Karpas-422 (cell line): ENCODE measurements at regions not wholly inside any gene's neighbourhood (a gene's known extent, or its start where the extent isn't known, plus 50 kb on each side); places are given as distances from the start of the nearest gene placed in this dataset.

Source experiments
- DNase-seq: peaks from one replicate; pipeline ENCODE4 v3.0.0-alpha.2; 2015
- H2AFZ ChIP-seq: fragments of 200-600 bp; sonication (generic); 2 replicates; pipeline ENCODE4 v1.6.1; 2014; ENCODE audit warnings: antibody characterized with exemption, low read length, mixed read lengths
- H3K27ac ChIP-seq: fragments of 200-600 bp; sonication (generic); 2 replicates; pipeline ENCODE4 v1.5.1; 2014; ENCODE audit warnings: mild to moderate bottlenecking, low read length, moderate library complexity
- H3K27me3 ChIP-seq: fragments of 200-600 bp; sonication (generic); 2 replicates; pipeline ENCODE4 v1.6.1; 2014; ENCODE audit warnings: low read length, mixed read lengths
- H3K36me3 ChIP-seq: fragments of 200-600 bp; sonication (generic); 2 replicates; pipeline ENCODE4 v1.6.1; 2014; ENCODE audit warnings: low read length, mixed read lengths; ENCODE audit not compliant: insufficient read depth
- H3K4me1 ChIP-seq: fragments of 200-600 bp; sonication (generic); 2 replicates; pipeline ENCODE4 v1.6.1; 2014; ENCODE audit warnings: mild to moderate bottlenecking, low read length, mixed read lengths
- H3K4me2 ChIP-seq: fragments of 200-600 bp; sonication (generic); 2 replicates; pipeline ENCODE4 v1.6.1; 2014; ENCODE audit warnings: low read length, low read depth, mild to moderate bottlenecking; ENCODE audit not compliant: poor library complexity, severe bottlenecking
- H3K4me3 ChIP-seq: fragments of 200-600 bp; sonication (generic); 2 replicates; pipeline ENCODE4 v1.5.1; 2014; ENCODE audit warnings: mild to moderate bottlenecking, antibody characterized with exemption, low read length, mixed read lengths
- H3K79me2 ChIP-seq: fragments of 200-600 bp; sonication (generic); 2 replicates; pipeline ENCODE4 v1.6.1; 2014; ENCODE audit warnings: mild to moderate bottlenecking, low read length, mixed read lengths
- H3K9ac ChIP-seq: fragments of 200-600 bp; sonication (generic); 2 replicates; pipeline ENCODE4 v1.6.0; 2014; ENCODE audit warnings: low read length
- H3K9me2 ChIP-seq: fragments of 200-600 bp; sonication (generic), shearing (Covaris generic); replicated peaks from 2 replicates; pipeline ENCODE4 v1.6.0; 2014; ENCODE audit warnings: mild to moderate bottlenecking, low read length, moderate library complexity; ENCODE audit not compliant: insufficient read depth
- H3K9me3 ChIP-seq: fragments of 300-700, 200-600 bp; sonication (generic); 2 replicates; pipeline ENCODE4 v1.6.1; 2014; ENCODE audit warnings: low read length, mixed read lengths
- H4K20me1 ChIP-seq: fragments of 200-600 bp; sonication (generic); 2 replicates; pipeline ENCODE4 v1.6.1; 2014; ENCODE audit warnings: mild to moderate bottlenecking, antibody characterized with exemption, low read length, low read depth; ENCODE audit not compliant: insufficient read depth

DNA sequence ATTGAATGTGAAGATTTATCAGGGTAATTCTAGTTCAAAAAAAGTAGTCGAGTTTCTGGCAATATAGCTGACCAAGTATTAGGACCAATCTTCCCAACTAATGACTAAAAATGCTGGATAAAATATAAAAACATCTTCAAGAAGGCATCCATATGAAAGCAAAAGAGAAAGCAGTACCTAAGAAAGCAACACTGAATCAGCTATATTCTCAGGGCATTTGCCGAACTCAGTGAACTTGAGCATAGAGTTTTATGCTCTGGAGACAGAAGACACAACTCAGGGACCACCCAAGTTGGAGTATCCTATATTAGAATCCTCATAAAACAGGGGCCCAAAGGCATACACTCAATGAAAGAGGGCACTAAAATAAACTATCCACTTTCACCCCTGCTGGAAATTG lies 103.7 kb upstream of the HNRNPA3 start:
- H3K4me2 ChIP-seq = no peak overlapping the region
- H3K27ac ChIP-seq = no peak overlapping the region
- H3K9me2 ChIP-seq = no peaks in the 10 kb centered on the region
- DNase-seq = no peak
- no peaks in the 10 kb centered on the region for H3K9me3 ChIP-seq
- no peak overlapping the region for H2AFZ ChIP-seq
- no peaks in the 10 kb centered on the region for H3K79me2 ChIP-seq
- H3K4me1 ChIP-seq = no peaks in the 10 kb centered on the region
- H3K27me3 ChIP-seq = no peaks in the 10 kb centered on the region
- no peak overlapping the region for H3K9ac ChIP-seq
- H4K20me1 ChIP-seq = no peaks in the 10 kb centered on the region
- H3K36me3 ChIP-seq = no peaks in the 10 kb centered on the region
- H3K4me3 ChIP-seq = no peak overlapping the region

DNA sequence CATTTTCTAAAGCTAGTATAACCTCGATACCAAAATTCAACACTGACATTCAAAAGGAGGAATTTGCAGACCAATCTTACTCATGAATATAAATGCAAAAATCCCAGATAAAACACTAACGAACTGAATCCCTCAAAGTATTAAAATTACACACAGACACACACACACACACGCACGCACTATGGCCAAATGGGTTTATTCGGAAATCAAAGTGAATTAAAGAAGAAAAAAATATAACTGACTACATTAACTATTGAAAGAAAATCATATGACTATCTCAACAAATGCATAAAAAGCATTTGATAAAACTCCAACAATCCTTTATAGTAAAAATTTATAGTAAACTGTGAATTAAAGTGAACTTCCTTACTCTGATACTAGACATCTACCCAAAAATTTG lies 97.9 kb upstream of the HNRNPA3 start:
- H3K27ac ChIP-seq = no peak overlapping the region
- no peaks in the 10 kb centered on the region for H3K79me2 ChIP-seq
- no peak for DNase-seq
- H3K9ac ChIP-seq = no peak overlapping the region
- no peaks in the 10 kb centered on the region for H3K9me2 ChIP-seq
- no peak overlapping the region for H2AFZ ChIP-seq
- no peaks in the 10 kb centered on the region for H3K9me3 ChIP-seq
- no peaks in the 10 kb centered on the region for H4K20me1 ChIP-seq
- no peaks in the 10 kb centered on the region for H3K36me3 ChIP-seq
- no peak overlapping the region for H3K4me2 ChIP-seq
- H3K4me1 ChIP-seq = no peaks in the 10 kb centered on the region
- no peaks in the 10 kb centered on the region for H3K27me3 ChIP-seq
- H3K4me3 ChIP-seq = no peak overlapping the region

DNA sequence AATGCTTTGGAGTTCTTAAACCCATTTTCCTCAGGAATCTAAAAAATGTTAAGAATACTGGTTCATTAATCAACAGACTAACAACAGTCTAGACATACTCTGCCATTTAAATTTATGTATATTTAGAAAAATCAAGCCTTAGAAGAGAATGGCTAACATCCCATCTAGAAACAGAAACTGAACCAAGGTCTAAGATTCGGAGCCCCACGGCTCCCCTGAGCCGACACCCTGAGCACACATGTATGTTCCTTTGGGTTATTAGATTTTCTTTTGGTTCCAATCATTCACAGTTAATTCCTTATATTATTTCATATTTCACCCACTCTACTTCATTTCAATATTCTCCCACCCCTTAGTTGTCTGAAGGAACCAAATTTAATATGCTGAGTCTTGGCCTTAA lies 94.8 kb upstream of the HNRNPA3 start:
- H3K27ac ChIP-seq = no peak overlapping the region
- no peaks in the 10 kb centered on the region for H3K27me3 ChIP-seq
- no peak overlapping the region for H2AFZ ChIP-seq
- no peaks in the 10 kb centered on the region for H3K9me2 ChIP-seq
- no peaks in the 10 kb centered on the region for H3K4me1 ChIP-seq
- H4K20me1 ChIP-seq = no peaks in the 10 kb centered on the region
- no peaks in the 10 kb centered on the region for H3K79me2 ChIP-seq
- no peaks in the 10 kb centered on the region for H3K9me3 ChIP-seq
- no peak overlapping the region for H3K4me3 ChIP-seq
- no peak for DNase-seq
- no peak overlapping the region for H3K4me2 ChIP-seq
- no peaks in the 10 kb centered on the region for H3K36me3 ChIP-seq
- H3K9ac ChIP-seq = no peak overlapping the region

DNA sequence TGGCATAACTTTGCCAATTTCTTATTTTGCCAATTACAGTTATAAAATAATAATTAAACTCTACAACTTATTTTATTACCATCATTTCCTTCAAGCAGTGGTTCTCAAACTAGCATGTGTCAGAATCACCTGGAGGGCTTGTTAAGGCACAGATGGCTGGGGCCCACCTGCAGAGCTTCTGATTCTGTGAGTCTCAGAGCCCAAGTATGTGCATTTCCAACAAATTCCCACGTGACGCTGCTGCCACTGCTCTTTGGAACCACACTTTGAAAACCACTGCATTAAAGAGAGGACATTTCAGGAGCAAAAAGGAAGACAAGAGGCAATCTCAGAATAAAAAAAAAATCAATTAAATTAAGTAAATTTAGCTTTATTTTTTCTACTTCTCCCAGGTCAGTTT lies 94.0 kb upstream of the HNRNPA3 start:
- Histone ChIP-seq H3K9ac (no peak overlapping the region), H3K36me3 (no peaks in the 10 kb centered on the region), H2AFZ (no peak overlapping the region), H3K27me3 (no peaks in the 10 kb centered on the region), H3K9me3 (no peaks in the 10 kb centered on the region), H3K4me3 (no peak overlapping the region), H3K79me2 (no peaks in the 10 kb centered on the region), H3K9me2 (no peaks in the 10 kb centered on the region), H3K4me2 (no peak overlapping the region), H4K20me1 (no peaks in the 10 kb centered on the region), H3K27ac (no peak overlapping the region), H3K4me1 (no peaks in the 10 kb centered on the region)
- DNase-seq = no peak

DNA sequence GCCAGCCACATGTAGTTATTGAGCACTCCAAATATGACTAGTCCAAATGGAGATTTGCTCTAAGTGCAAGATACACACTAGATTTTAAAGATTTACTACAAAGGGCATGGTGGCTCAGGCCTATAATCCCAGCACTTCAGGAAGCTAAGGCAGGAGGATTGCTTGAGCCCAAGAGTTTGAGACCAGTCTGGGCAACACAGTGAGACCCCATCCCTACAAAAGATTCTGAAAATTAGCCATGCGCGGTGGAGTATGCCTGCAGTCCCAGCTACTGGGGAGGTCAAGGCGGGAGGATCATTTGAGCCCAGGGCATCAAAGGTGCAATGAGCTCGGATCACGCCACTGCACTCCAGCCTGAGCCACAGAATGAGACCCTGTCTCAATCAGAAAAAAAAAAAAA lies 93.5 kb upstream of the HNRNPA3 start:
- Histone ChIP-seq H3K4me2 (no peak overlapping the region), H3K27me3 (no peaks in the 10 kb centered on the region), H3K27ac (no peak overlapping the region), H3K4me3 (no peak overlapping the region), H3K79me2 (no peaks in the 10 kb centered on the region), H3K36me3 (no peaks in the 10 kb centered on the region), H3K4me1 (no peaks in the 10 kb centered on the region), H2AFZ (no peak overlapping the region), H4K20me1 (no peaks in the 10 kb centered on the region), H3K9me3 (no peaks in the 10 kb centered on the region), H3K9me2 (no peaks in the 10 kb centered on the region), H3K9ac (no peak overlapping the region)
- no peak for DNase-seq

DNA sequence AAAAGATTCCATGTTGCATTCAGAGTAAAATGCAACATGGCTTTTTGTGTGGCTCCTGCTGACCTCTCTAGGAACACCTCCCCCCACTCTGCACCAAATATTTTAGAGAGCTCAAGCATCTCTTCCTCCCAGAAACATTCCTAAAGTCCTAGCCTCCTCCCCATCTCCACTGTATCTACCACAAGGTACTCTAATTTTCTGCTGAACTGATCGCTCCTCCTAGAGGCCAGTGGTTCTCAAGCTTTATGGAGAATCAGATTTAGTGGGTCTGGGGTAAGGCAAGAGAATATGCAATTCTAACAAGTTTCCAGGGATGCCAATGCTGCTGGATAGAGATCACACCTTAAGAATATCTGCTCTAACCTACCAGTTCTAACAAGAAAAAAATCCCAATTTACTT lies 89.5 kb upstream of the HNRNPA3 start:
- Histone ChIP-seq H3K4me2 (no peak overlapping the region), H3K4me3 (no peak overlapping the region), H3K36me3 (no peaks in the 10 kb centered on the region), H3K27ac (no peak overlapping the region), H3K9me3 (no peaks in the 10 kb centered on the region), H2AFZ (no peak overlapping the region), H3K4me1 (no peaks in the 10 kb centered on the region), H4K20me1 (no peaks in the 10 kb centered on the region), H3K9me2 (no peaks in the 10 kb centered on the region), H3K79me2 (no peaks in the 10 kb centered on the region), H3K9ac (no peak overlapping the region), H3K27me3 (no peaks in the 10 kb centered on the region)
- DNase-seq = no peak

DNA sequence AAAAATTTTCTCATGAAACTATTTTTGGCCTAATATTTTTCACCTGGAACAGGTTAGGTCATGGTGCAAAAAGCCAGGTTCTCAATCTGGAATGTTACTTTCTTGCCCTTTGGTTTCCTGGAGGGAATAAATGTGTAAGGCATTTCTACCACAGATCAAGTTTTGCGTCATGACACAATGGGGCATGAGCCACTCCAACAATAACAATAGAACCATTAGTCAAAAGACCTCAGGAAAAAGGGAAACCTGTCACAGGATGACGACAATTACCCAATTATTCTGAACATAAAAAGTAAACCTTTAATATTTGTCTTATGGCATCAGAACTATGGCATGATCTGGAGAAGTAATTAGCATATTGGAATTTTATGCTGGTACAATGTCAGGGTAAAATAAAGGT lies 88.2 kb upstream of the HNRNPA3 start:
- H2AFZ ChIP-seq = no peak overlapping the region
- H3K9ac ChIP-seq = no peak overlapping the region
- no peaks in the 10 kb centered on the region for H3K4me1 ChIP-seq
- no peaks in the 10 kb centered on the region for H3K9me2 ChIP-seq
- no peaks in the 10 kb centered on the region for H3K36me3 ChIP-seq
- no peak overlapping the region for H3K4me3 ChIP-seq
- H3K4me2 ChIP-seq = no peak overlapping the region
- no peaks in the 10 kb centered on the region for H3K27me3 ChIP-seq
- no peaks in the 10 kb centered on the region for H3K9me3 ChIP-seq
- H4K20me1 ChIP-seq = no peaks in the 10 kb centered on the region
- no peak for DNase-seq
- H3K27ac ChIP-seq = no peak overlapping the region
- no peaks in the 10 kb centered on the region for H3K79me2 ChIP-seq

DNA sequence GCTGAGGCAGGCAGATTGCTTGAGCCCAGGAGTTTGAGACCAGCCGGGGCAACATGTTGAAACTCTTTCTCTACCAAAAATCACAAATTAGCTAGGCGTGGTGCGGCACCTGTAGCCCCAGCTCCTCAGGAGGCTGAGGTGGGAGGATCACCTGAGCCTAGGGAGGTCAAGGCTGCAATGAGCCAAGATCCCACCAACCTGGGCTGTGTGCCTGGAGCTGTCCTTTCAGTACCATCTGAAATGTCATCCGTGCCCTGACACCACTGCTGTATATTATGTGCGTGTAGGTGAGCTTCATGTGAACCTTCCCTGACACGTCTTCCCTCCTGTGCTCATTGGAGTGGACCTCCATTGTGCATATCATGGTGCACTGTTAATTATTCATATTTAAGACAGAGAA lies 84.8 kb upstream of the HNRNPA3 start:
- H3K9ac ChIP-seq = no peak overlapping the region

DNA sequence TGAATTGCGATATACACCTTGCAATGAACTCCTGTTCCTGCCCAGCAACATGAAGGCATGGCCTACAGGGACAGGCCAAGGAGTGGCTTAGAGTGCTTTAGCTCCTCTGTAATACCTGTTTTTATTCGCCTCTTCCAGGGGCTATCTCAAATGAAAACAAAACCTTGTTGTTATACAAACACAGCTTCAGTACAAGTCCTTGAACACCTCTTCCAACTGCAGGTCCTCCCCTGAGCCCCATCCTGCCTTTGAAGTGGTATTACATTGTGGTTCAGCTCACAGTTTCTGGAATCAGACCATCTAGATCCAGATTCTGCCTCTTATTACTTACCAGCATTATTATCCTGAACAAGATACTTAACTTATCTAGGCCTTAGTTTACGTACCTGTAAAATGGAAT lies 83.0 kb upstream of the HNRNPA3 start:
- Histone ChIP-seq H3K36me3 (no peaks in the 10 kb centered on the region), H3K4me3 (no peak overlapping the region), H3K27ac (no peak overlapping the region), H3K4me2 (no peak overlapping the region), H3K27me3 (no peaks in the 10 kb centered on the region), H3K79me2 (no peaks in the 10 kb centered on the region), H3K9me3 (no peaks in the 10 kb centered on the region), H4K20me1 (no peaks in the 10 kb centered on the region), H2AFZ (no peak overlapping the region), H3K9ac (no peak overlapping the region), H3K9me2 (no peaks in the 10 kb centered on the region), H3K4me1 (no peaks in the 10 kb centered on the region)
- DNase-seq = no peak

More for the DNA sequence above, 84.8 kb upstream of the HNRNPA3 start:
- Histone ChIP-seq H3K36me3 (no peaks in the 10 kb centered on the region), H3K27ac (no peak overlapping the region), H4K20me1 (no peaks in the 10 kb centered on the region), H3K9me3 (no peaks in the 10 kb centered on the region), H3K9me2 (no peaks in the 10 kb centered on the region), H3K4me3 (no peak overlapping the region), H3K4me2 (no peak overlapping the region), H3K27me3 (no peaks in the 10 kb centered on the region), H3K4me1 (no peaks in the 10 kb centered on the region), H2AFZ (no peak overlapping the region), H3K79me2 (no peaks in the 10 kb centered on the region)
- DNase-seq = no peak
